ENCODE measurements at regions not wholly inside any gene's neighbourhood (a gene's known extent, or its start where the extent isn't known, plus 50 kb on each side); places are given as distances from the start of the nearest gene placed in this dataset.

DNA sequence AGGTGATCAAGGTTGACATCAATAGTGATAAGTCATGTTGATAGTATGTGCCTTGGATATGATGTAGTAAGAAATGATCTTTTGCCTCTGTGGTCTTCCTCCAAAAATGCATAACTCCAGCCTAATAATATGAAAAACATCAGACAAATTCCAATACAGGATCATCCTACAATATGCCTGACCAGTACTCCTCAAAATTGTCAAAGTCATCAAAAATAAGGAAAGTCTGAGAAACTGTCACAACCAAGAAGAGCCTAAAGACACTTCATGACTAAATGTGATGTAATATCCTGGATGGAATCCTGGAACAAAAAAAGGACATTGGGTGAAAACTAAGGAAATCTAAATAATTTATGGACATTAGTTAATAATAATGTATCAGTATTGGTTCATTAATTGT lies 50.3 kb upstream of the LCORL start:
- DNase-seq (ENCODE audit: low read depth) = no peak
